DMS 273 (cell line): ENCODE measurements at regions not wholly inside any gene's neighbourhood (a gene's known extent, or its start where the extent isn't known, plus 50 kb on each side); places are given as distances from the start of the nearest gene placed in this dataset.
A peak's percentile ranks its signal among the peaks of the same experiment; 100 is the strongest.

Experiments
- DNase-seq: peaks from one replicate; lab custom pipeline; 2025; ENCODE audit not compliant: unreplicated experiment; lab: John Stamatoyannopoulos, UW

DNA sequence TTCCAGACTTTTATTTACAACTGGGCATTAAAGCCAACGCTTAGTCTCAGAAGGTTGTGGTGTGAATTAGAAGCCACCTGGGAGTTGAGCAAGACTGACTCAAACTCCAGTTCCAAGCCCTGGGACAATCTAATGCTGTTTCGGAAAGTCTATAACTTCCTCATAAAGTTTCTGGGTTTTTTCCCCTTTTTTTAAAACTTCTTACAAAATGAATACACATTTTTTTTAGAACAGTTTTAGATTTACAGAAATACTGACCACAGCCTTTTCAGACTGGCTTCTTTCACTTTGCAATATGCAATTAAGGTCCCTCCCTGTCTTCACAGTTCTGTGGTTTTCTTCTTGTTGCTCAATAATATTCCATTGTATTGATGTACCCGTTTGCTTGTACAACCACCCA, 115.9 kb upstream of the TWIST2 start:
- DNase-seq: no peak

DNA sequence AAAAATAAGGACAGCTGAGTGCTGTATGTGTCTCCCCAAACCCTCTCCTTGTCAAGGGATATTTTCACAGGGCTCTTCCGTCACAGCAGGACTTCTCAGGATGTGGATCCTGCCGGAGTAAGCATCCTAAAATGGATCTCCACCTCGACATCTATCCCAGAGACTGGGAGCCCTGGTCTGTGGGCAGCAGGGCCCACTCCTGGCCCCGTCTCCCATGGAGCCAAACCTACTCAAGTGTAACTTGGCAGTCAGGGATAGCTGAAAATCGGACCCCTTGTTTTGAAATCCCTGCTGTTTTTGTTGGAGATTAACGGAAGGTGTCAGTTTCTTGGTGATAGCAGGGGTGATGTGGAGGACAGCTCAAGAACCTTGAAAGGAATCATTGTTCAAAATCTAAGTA, 109.0 kb upstream of the TWIST2 start:
- DNase-seq: no peak

DNA sequence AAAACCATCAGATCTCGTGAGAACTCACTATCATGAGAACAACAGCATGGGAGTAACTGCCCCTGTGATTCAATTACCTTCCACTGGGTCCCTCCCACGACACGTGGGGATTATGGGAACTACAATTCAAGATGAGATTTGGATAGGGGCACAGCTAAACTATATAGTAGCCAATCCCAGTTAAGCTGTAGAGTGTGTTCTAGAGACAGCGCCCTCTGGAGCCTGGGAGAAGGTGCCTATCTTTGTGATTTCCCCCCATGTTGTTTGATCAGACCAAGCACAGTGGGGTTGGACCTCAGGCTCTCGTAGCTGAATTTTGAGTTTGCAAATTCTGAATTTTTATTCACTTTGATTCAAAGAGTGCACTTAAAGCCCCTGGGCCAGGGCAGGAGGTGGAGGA, 108.2 kb upstream of the TWIST2 start:
- DNase-seq: no peak

DNA sequence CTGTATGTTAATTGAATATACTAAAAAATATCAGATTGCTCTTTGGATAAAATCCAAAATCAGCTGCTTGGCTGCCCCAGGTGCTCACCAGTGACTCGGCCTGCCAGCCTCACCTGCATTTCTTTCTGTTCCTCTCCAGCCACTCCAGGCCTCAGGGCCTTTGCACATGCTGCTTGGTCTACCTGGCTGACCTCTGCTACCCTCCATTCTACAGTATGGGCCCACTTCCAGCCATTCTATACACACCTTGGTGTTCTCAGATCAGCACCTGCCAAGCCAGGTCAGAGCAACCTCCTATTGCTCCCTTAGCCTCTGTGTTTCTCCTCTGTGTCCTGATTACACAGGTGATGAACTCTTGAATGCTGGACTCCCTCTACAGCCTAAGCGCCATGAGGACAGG, 106.6 kb upstream of the TWIST2 start:
- DNase-seq: no peak

DNA sequence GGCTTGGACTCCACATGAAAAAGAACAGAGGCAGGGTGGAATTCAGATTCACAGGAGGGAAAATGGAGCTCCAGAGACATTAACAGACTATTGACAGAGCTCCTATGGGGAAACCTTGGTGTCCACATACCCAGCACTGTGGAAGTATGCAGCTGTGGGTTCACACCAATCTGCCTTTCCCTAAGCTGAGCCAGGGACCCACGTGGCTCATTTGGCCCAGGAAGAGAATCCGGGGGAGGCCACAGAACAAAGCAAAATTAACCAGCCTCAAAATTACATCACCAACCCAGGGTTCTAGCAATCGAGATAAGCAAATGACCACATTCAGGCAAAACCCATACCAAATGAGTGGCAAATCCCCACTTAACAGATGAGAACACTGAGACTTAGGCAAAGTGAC, 105.8 kb upstream of the TWIST2 start:
- DNase-seq: no peak

DNA sequence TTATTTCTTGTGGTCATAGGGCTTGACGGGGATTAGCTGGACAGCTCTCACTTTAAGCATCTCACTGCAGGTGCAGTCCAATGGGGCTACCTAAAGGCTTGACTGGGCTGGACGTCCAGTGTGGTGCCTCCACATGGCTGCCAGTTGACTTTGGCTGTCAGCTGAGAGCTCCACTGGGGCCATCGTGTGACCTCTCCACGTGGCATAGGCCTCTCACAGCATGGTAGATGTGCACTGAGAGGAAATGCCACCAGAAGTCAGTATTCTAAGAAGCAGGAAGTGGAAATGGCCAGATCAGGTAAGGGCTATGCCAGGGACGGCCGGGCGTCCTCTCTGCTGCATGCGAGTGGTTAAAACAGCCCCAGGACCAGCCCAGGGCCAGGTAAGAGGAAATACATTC, 105.2 kb upstream of the TWIST2 start:
- no peak for DNase-seq

DNA sequence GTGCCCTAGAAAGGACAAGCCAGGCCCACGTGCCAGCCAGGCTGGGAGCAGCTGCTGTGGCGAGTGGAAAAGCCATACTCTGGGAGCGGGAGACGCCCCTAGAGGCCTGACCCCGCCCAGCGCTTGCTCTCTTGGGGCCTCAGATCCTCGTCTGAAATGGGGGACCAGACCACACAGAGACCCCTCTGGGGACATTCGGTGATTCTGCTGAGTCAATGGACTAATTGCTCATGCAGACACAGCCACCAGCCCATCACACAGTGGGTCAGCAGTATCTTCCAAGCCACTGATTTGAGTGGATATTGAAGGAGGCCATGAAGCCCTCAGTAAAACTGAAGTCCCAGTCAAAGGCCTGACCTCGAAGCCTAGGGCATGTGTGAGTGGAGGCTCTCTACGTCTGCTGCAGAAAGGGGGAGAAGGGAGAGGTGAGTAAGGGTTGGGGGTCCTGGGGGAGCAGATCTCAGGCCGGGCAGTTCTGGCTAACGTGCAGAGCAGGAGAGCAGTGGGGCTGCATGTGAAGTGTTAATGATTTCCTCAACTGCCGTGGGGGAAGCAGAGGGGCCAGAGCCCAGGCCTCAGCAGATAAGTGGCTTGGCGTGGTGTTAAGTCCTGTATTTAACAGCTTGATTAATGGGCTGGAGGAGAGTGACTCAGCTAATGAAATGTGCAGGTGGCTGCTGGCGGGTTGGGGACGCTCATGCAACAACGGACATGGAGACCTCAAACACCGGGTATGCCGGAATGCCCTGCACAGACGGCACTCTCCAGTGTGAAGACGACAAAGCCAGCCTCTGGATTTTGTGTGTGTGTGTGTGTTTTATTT, 104.4 kb upstream of the TWIST2 start:
- no peak for DNase-seq

DNA sequence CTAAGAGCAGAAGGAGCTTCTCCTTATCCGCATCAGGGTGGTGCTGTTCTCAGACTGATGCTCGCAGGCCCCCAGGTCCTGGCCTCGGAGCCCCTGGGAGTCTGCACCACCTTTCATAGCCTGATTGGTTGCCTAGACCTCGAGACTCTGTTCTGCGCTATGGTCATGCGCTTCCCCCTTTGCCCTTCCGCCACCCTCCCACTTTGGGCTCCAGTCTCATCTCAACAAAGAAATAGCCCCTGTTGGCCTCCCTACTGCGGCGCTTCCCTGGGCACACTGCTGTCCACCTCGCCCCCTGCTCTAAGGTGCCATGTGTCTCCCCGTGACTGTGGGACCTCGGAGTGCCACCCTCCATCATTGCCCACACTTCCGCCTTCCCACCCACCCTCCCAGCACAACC, 102.9 kb upstream of the TWIST2 start:
- DNase-seq: no peak

DNA sequence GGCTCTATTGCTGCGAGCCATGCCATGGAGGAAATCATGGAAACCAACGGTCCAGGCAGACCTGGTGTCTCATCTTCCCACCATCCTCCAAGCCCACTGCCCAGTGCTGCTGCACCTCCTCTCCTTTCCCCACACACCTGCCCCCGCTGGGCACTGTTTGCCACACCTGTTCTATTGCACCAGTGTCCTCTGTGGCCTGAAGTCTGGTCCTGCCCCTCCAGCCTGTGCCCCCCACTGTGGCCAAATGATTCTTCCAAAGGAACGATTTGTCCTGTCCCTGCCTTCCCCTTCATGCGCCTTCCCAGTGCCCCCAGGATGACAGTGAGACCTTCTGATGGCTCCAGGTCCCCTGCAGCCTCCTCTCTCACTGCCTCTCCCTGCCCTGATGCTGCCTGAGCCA, 101.9 kb upstream of the TWIST2 start:
- no peak for DNase-seq

DNA sequence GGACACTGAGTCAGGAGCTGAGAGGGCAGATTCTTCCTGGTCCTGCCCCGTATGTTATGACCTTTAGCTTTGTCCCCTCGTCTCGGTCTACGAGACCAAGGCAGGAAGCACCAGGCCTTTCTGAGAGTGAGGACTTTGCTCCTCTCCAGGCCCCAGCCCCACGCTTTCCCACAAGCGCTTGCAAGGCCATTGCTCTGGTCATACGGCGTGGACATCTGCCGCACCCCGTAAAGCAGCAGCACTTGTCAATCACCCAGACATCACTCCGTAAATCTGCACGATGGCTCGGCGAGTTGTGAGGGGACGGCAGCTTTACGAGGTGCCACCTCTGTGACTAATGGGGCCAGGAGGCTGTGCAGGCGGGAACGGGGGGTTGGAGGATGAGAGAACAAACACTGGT, 100.8 kb upstream of the TWIST2 start:
- DNase-seq: no peak

DNA sequence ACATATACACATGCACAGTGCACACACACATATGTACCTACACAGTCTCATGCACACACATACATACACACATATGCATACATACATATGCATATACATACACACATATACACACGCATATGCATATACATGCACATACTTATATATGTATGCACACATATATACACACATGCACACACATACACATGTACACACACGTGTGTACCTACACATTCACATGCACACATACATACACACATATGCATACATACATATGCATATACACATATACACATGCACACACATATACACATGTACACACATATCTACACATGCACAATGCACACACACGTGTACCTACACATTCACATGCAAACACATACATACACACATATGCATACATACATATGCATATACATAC, 100.3 kb upstream of the TWIST2 start:
- DNase-seq: no peak

DNA sequence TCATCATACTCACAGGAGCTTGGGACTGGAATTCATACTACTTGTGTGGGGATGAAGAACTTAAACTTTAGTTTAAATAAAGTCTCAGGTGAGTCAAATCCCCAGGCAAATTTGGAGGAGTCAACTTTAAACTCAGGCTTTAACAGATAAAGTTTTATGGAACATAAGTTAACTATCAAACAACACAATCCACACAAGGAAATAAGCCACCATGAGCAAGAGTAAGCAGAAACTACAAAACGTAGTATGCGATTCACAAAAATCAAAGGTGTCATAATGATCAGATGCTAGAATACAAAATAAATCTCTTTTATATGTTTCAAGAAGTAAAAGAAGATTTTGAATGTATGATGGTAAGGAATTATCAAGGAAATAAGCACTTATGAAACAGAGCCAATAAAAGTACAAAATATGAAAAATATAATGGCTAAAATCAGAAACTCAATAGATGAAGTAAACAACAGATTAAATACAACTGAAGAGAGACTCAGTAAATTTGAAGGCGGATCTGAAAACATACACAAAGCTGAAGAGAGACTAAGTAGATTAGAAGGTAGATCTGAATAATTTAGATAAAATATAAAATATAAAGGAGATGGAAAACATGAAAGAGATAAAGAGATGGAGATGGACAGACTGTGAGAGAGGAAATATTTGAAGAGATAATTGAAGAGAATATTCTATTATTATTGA, 97.5 kb upstream of the TWIST2 start:
- no peak for DNase-seq

DNA sequence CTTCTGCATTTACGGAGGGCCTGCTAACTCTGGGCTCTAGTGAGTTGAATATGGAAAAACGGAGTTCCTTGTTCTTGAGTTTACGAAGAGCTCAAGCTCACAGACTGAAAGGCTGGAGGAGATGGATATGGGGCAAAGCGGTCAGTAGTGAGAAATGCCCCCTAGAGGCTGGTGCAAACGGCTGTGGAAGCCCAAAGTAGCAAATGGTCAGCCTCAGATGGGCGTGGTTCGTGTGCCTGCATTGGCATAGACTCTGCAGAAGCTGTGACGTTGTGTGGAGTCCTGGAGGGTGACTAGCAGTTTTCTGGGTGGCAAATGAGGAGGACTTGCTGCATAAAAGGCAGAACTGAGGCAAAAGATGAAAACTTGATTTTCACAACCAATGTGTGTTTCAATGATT, 93.6 kb upstream of the TWIST2 start:
- no peak for DNase-seq

DNA sequence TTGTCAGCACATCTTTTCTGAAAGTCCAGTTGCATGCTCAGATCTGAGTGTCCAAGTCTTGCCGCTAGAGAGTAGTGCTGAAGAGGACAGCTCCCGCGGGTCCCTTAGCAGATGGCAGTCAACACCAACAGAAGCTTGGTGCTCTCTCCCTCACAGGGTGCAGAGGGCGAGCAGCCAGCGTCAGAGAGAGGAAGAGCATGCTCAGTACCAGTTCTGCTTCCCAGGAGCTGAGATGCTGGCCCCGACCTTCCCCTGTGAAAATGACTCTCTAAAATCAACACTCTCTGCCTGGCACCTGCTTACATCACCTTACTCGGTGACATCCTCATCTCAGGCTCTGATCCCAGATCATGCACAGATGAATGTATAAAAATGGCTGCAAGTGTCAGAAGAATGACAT, 86.0 kb upstream of the TWIST2 start:
- peak; percentile 11 for DNase-seq

DNA sequence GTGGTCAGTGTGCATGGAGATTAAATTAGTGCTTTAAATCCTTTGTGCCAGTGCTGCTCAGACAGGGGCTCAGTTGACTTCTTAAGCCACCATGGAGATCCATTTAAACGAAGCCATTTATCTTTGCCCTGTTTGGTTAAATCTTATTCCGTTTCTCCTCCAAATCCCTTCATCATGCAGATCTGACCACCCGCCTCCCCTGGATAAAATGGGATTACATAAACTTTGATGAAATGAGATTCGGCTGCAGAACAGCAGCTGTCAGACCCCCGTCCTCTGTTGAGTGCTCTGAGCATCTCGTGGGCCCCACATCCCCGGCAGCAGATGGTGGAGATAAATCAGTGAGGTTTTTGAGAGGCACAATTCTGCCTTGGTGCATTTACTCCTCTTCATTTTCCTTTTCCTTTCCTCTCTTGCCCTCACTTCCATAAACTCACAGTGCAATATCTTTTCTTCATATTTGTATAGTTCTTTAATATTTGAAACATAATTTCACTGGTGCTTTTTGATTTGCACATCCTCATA, 84.4 kb upstream of the TWIST2 start:
- no peak for DNase-seq

DNA sequence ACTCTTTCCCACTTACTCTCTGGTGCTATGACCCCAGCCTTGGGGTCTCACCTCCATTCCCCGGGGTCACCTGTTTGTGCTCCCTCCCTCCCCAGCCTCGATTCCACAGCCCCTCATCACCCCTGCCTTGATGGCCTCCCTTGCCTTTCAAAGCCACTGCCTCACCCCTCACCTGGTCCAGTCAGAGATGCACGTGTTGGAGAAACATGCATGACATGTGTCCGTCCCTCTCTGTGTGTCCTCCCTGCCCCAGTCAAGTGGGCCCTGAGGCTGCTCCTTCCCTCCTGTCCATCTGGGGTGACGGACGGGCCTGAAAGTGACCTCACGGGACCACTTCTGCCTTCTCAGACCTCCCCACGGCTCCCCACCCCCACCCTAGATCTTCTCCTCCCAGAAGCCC, 82.3 kb upstream of the TWIST2 start:
- DNase-seq: no peak

DNA sequence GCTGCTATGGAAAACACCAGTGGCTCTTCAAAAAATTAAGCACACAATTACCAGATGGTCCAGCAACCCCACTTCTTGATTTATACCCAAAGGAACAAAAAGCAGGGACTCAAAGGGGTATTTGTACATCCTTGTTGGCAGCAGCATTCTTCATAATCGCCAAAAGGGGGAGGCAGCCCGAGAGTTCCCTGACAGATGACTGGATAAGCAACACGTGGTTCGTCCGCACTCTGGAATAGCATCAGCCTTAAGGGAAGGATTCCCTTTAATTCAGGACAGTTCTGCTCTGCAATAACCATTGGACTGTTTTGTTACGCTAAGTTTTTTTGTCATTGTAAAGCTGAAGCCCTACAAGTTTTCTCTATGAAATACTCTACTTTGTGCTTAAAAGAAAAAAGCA, 76.7 kb upstream of the TWIST2 start:
- peak; percentile 60 for DNase-seq

DNA sequence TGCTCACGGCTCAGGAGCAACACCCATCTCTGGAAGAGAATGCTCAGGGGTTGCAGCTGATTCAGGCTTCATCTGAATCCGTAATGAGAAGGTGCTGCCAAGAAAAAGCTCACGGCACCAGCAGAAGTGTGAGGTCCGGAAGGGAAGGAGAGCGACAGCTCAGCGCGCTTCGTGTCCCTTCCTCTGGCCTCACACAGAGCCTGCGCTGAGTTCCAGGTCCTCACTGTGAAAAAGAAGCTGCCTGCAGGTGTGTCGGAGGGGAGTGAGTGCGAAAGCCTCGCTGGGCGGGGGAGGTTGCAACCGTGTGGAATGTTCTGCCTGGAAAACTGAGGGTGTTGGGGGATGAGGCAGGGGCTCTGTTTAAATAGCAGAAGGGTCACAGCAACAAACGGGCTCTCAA, 76.2 kb upstream of the TWIST2 start:
- DNase-seq: peak; percentile 29

DNA sequence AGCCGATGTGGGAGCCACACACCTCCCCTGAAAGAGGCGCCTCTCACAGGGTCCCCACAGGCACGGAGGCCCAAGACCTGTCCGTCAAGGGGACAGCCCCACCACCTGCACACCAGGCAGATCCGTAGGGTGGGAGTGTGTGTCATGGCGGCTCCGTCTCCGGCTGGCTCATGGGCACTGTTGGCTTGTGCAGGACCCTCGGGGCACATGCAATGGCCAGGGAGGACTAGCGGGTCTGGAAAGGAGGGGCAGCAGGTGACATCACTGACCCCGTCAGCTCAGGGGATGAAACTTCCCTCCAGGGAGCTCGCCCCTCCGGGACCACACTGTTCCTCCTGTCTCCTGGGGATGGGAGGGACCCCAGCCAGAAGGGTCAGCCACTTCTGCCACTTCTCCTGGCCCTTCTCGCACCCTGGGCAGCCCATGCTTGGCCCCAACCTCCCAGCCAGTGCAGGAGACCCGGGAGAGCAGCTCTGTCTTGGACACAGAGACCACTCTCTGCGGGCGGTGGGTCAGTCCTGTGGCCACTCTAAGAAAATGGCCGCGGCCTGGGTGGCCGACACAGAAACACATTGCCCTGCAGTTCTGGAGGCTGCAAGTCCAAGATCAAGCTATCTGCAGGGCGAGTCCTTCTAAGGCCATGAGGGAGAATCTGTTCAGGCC, 75.1 kb upstream of the TWIST2 start:
- DNase-seq: no peak

DNA sequence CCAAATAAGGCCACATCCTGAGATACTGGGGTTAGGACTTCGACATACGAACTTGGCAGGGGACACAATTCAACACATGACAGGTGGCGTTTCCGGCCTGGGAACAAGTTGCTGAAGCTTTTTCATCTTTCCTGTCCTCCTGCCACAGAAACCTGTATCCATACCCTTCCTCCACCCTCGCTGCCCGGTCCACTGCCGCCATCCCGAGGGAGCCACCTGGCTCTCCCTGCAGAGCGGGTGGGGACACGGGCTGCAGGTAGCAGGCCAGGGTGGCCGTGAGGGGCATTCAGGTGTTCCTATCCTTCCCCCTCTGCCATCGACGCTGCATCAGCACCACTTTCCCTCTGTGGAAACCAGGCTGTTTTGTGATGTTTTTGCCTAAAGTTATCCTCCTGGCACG, 74.4 kb upstream of the TWIST2 start:
- no peak for DNase-seq

DNA sequence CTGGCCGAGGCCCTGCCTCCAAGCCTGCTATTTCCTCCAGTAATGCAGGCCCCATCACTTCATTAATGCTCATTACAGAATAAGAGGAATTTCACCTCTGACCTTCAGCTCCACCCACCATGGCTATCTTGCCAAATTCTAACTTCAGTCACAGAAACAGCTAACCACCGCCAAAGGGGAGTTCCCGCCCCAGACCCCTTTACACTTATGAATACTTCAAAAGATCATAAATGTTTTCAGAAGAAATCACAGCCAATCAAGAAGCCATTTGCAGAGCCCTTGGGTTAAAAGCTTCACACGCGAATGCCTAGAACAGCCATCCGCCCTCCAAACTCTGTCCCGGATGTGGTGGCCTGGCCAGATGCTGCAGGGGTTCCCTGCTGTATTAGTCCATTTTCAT, 73.8 kb upstream of the TWIST2 start:
- no peak for DNase-seq

DNA sequence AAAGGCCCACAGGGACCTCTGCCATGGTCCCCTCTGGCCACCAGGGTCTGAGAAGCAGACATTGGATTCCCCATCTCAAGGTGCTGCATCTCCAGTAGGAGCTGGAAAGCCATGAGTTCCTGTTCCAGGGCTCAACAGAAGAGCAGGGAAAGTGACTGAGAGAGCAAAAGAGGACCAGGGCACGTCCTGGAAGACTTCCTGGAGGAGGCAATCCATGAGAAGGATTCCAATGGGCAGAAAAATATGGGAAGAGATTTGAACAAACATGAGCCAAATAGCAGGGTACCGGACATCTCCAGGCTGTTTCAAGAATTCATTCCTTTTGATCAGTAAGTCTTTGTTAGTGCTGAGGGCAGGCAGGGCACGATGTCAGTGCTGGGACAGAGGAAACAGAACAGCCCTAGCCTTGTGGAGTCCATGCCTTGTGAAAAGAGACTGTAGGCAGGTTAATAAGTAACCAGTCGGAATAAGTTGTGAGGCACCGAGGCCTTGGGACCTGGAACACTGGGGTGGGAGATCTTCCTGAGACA, 72.8 kb upstream of the TWIST2 start:
- no peak for DNase-seq
